HG02642 (cell line): ENCODE measurements at regions not wholly inside any gene's neighbourhood (a gene's known extent, or its start where the extent isn't known, plus 50 kb on each side); places are given as distances from the start of the nearest gene placed in this dataset.

Experiments
- ATAC-seq: cut with Tn5 transposase; IDR thresholded peaks from one replicate; pipeline ENCODE4 v1.9.1; 2021; ENCODE audit warnings: mild to moderate bottlenecking; ENCODE audit not compliant: unreplicated experiment, poor library complexity

- no peak for ATAC-seq
Measured at GRCh38 chr7:116083796-116084195, 53.2 kb upstream of the TFEC start.

GRCh38 chr7:116086547-116087045 lies 56.0 kb upstream of the TFEC start:
- ATAC-seq = no peak

DNA sequence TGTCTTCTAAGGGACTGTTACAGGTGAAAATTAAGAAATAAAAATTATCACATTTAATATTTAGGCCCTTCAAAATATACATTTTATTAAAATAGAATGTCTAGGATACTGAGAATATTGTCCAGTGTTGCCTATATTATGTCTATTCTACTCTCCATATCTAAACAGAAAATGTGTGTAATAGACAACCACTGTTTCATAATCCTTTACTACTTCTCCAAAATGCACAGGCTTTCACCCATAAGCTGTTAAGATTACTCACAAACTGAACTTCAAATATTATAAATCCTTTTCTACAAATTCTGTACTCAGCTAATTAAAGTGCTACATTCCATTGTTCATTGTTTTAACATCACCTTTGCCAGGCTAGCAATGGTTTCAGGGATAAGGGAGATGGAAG lies 56.7 kb upstream of the TFEC start:
- no peak for ATAC-seq

DNA sequence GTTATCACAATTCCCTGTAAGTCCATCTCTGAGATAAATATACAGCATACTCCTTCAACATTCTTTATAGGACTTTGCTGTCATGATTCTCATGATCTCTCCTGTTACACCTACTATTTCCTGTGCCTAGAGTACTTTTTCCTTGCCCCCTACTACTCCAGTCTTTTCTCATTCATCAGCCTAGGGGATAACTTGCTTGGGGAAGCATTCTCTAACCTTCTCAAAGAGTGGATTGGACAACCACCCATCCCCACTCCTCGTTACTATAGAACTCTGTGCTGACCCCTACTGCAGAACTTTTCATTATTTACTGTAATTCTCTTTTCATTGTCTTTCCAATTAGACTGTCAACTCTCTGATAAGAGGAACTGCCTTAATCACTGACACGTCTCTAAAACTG lies 57.4 kb upstream of the TFEC start:
- no peak for ATAC-seq

- no peak for ATAC-seq
Measured at GRCh38 chr7:116089293-116089692, 58.7 kb upstream of the TFEC start.

DNA sequence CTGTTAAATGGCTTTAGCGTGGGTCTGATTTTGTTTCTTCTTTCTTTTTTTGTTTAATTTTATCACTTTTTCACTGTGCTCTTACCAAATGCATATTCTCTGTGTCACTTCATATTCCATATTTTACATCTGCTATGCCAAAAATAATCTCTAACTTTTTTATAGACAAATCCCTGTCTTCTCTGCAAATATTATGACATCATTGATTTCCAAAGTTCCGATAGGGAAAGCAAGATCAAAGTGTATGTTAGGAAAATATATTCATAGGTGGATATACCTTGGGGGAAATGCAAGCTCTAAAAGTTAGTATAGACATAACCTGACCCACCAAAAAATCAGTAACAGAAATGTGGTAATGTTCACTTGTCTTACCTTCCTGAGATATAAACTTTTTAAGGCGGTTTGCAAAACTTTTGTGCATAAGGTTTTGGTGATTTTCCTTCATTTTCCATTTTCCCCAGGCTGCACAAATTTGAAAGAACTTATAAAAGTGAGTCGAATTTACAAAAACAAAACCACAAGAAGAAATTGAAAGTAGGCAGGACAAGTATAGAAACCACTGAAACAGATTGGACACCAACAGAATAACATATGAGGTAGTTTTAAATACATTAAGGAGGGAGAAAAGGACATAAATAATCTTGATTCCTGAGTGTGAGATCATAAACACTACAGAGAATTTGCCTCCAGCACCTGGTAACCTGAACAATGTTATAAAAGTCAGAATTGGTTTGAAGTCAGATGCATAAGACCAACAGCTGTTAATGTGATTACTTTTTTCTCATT lies 63.1 kb upstream of the TFEC start:
- ATAC-seq = no peak

DNA sequence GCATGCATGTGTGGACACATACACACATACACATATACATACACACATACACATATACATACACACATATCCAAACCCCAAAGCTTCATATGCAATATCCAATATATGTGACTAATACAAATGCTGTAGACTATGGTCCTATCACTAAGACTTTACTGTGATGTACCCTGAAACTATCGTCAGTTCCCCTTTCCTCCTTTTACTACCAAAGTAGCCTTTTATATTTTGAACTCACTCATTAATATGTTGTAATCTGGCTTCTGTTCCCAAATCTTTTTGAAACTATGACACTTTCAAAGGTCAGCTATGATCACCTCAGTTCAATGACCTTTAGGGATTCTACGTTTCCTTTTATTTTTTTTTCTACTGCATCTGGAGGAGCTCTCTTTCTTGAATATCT lies 64.8 kb upstream of the TFEC start:
- ATAC-seq = no peak

DNA sequence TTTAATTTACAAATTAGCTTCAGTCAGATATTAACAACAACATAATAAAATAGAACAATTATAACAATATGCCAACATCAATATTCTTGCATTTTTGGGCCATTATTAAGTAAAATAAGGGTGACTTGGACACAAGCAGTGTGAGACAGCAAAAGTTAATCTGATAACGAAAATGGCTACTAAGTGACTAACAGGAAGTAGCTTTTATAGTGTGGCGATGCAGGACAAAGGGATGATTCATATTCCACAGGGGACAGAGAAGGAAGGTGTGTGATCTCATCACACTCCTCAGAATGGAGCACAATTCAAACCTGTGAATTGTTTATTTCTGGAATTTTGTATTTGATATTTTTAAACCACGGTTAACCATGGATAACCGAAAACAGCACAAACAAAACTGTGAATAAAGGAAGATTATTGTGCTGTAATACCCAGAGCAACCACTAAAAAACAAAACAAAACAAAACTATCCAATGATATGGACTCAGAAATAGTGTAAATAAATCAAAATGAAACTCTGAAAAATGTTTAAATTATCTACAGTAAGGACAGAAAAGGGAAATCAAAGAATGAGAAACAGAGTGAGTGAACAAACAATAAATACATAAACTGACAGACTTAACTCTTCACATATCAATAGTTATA lies 66.9 kb upstream of the TFEC start:
- no peak for ATAC-seq

DNA sequence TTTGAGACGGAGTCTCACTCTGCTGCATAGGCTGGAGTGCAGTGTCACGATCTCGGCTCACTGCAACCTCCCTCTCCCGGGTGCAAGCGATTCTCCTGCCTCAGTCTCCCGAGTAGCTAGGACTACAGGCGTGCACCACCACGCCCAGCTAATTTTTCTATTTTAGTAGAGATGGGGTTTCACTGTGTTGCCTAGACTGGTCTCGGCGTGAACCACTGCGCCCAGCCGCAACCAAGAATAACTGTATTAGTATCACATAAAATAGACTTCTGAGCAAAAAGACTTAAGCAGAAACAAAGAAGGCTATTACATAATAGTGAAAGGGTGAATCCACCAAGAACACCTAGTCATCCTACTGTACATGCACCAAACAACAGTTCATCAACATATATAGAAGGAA lies 67.6 kb upstream of the TFEC start:
- ATAC-seq = no peak

- no peak for ATAC-seq
Measured at GRCh38 chr7:116100626-116101025, 70.1 kb upstream of the TFEC start.

DNA sequence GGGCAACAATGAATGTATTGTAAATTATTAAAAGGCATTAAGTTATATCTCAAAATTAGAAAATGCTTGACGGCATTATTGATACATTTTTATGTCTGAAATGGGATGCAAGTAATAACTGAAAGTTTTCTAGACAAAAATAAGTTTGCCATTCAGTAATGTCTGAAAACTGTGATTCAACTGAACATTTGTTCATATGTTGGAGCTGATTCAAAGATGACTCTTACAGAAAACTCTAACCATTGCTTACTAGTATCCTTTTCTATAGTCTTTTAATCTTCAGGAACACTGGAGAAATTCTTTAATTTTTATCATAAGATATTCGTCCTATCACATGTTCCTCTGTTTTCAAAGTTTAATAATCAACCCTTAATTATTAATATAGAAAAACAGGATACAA lies 71.1 kb upstream of the TFEC start:
- ATAC-seq = no peak

DNA sequence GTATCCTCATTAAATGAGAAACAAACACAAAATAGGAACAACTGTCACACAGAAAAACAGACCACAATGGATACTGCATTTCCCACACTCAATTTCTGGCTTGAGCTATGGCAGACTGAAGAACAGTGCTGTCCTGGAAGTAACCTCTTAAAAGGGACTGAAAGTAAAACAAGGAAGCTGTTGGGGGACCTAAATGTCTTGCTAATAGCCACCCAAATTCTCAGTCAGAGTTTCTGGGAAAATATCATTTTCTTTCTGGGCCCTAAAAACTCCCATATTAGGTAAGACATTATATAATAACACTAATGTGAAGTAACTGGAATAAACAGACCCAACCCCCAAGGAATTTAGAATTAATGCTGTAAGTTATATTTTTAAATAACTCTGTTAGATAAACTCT lies 80.9 kb upstream of the TFEC start:
- ATAC-seq = no peak

DNA sequence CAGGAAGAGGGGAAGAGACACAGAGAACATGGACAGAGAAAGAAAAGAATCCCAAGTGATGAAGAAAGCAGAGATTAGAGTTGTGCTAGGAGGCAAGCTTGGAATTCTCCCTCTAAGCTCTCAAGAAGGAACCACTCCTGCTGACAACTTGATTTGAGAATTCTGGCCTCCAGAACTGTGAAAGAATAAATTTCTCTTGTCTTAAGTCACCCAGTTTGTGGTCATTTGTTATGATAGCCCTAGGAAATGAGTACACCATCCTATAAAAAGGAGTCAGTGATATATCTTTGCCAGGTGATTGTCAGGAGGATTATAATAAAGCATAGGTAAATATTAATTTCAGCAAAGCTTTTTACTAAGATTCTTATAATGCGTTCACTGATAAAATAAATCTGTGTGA lies 82.7 kb upstream of the TFEC start:
- no peak for ATAC-seq

DNA sequence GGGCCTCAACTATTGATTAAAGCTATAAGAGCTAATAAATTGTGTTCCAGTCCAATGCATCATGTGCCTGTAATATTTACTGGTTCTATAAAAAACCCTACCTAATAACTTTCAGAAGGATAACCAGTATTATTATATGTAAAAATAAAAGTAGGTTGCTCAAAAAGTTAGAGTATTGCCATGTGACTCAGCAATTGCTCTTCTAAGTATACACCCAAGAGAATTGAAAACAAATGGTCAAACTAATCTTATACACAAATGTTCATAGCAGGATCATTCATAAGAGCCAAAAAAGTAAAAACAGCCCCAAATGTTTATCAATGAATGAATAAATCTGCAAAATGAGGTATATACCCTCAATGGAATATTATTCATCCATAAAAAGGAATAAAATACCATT lies 89.5 kb upstream of the TES start:
- ATAC-seq = no peak

DNA sequence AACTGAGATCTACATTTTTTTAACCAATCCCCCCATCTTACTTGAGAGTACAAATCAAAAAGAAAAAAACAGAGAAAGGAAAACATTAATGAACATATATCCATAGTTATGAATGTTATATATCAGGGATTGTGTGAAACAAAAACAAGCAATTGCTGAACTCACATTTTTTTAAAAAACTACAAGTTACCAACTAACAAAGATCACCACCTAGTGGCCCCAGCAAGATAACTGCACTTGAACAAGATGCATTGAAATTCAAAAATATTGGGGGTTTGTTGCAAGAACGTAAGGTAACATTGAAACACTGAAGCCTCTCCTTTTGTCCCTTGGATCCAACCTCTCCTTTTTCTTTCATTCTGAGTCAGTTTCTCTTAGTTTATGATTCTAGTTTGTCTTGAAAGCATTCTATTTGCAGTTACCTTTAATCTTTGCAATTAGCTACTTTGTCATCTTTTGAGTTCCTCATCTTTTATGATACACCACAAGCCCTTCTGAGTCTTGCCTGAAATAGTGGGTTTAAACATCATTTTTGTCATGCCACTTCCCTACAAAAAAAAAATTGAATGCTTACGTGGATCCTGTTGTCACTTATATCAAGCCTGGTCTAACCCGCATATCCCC lies 87.3 kb upstream of the TES start:
- no peak for ATAC-seq

DNA sequence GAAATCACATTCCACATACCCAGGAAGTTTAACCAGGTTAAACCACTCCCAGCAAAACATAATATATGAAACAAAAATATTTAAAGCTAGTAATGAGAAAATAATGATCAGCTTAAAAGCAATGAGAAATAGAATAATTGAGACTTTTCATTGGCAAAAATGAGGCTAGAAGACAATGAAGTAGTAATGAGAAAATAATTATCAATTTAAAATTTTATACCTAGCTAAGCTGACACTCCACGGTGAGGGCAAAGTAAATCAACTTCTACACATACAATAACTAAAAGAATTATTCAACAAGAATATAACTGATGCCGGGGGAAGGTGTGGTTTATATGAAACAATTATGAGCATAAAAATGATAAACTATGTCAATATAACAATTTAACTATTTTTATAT lies 82.2 kb upstream of the TES start:
- ATAC-seq = no peak

GRCh38 chr7:116135306-116135705 lies 75.0 kb upstream of the TES start:
- no peak for ATAC-seq

DNA sequence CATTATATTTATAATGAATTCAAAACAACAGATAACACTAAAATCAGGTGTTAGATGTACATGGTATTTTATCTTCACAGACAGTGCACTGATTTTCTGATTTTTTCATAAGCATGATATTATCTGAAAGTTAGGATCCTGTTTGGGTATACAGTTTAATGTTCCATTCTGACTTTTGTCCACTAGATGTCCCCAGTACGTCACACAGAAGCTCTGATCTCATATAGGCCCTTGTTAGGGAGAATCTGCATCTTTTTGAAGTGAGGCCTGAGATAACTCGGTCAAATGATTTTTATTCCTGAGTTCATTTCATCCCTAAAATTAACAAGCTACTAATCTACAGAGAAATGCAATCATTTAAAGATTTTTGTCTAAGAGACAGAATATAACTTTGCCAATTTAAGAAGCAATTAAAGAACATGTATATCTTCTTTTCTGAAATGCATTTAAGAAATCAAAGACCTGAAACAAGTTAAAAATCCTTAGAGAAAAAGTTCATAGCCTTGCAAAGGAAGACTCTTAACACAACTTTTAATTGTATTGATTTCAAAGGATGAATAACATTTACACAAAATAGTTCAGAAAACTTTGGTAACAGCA lies 72.0 kb upstream of the TES start:
- peak; percentile 97 for ATAC-seq

DNA sequence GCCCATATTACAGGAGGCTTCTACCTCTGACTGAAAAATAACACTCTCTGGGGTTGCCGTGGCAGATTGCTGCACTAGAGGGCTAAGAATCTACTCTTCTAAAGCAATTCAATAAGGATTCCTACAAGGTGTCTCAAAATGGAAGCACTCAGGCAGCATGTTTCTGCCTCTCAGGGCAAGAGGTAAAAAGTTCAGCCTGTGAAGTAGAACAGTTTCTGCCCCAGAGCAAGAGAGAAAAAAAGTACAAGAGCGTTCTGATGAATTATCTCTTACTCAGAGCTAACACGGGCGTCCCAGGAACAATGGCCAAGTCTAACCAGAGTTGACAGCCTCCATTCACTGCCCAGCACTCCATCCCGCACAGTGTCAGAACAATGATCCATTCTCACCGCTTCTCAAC lies 71.3 kb upstream of the TES start:
- ATAC-seq = no peak

DNA sequence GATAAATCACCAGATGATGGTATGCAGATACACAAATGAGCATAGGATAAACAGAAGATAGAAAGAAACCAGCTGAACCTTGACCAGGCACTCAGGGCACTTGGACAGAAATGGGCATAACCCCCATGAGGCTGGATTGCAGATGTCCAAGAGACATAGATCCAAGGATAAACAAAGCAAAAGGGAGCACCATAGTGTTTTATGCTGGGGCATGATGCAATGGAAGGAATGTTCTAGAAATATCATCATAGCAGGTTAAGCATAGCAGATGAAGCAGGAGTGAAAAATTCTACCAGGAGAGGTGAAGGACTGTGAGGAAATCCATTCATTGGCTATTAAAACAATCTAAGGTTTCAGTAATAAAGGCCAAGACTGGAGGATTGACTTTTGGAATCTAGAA lies 70.5 kb upstream of the TES start:
- no peak for ATAC-seq

DNA sequence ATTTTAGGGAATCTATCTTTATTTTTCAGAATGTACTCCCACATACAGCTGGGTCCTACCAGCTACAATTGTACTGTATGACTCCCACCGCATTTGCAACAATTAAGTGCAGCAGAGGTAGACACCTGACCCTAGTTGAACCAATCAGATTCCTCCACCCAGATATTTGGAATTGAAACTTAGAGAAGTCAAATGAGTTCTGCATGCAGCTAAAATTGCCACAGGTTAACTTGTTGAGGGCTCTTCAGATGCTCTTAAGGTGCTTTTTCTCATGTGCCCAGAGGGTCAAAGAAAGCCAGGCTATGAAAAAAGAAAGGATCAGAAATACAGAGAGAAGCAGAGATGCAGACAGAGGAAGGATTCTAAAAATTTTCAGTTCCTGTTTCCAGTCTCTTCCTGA lies 68.0 kb upstream of the TES start:
- no peak for ATAC-seq
